Upper lobe of left lung (tissue), 4 donors: ENCODE measurements at regions not wholly inside any gene's neighbourhood (a gene's known extent, or its start where the extent isn't known, plus 50 kb on each side); places are given as distances from the start of the nearest gene placed in this dataset.

Experiments
- CTCF ChIP-seq, 6 experiments: fragments of 450-650 bp in 4 of 6; fragments of 200-600 bp in 2 of 6; sonication (generic) in 2 of 6; IDR thresholded peaks; one replicate each; pipeline ENCODE4 v1.5.1; 2016 to 2019; ENCODE audit warnings: antibody characterized with exemption in 6 of 6
- EP300 ChIP-seq, 4 donors: sonication (generic); formaldehyde crosslinking; IDR thresholded peaks; one replicate each; pipeline ENCODE4 v1.5.1; 2017; ENCODE audit warnings: antibody characterized with exemption in 4 of 4, control low read depth in 2 of 4
- POLR2A ChIP-seq, 4 donors: fragments of 450-650 bp; IDR thresholded peaks; one replicate each; pipeline ENCODE4 v1.5.1; 2016 to 2017; ENCODE audit warnings: antibody characterized with exemption in 4 of 4, mild to moderate bottlenecking in 2 of 4
- POLR2AphosphoS5 ChIP-seq, 2 donors: sonication (generic); formaldehyde crosslinking; IDR thresholded peaks; one replicate each; pipeline ENCODE4 v1.5.1; 2017; ENCODE audit warnings: antibody characterized with exemption in 2 of 2

GRCh38 chr6:11845664-11846577, 67.3 kb upstream of the ADTRP start:
- no peak for TF ChIP-seq CTCF (IDR thresholded peaks at IDR 0.05)
- TF ChIP-seq EP300 (IDR thresholded peaks at IDR 0.05) = no peak
- TF ChIP-seq POLR2A (IDR thresholded peaks at IDR 0.05) = no peak
- no peak for TF ChIP-seq POLR2AphosphoS5 (IDR thresholded peaks at IDR 0.05)
